ENCODE measurements at regions not wholly inside any gene's neighbourhood (a gene's known extent, or its start where the extent isn't known, plus 50 kb on each side); places are given as distances from the start of the nearest gene placed in this dataset.

DNA sequence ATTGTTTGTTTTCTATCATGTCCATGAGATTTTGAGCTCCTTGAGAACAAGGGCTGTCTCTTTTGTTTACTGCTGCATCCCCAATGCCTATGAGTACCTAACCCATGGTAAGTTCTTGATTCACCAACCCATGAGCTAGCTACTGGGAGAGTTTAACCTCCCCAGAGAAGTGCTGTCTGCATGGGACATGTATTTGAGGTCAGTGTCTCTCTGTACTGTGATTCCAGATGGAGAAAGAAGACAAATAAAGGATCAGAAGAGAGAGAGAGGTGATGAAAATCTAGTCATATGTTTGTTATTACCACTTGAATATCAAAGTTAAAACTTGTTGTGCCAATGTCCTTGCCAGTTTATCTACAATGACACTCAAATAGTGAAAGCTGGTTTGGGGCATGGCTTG, 421.8 kb downstream of the BCAT1 start:
- TF ChIP-seq, protein P1, sequence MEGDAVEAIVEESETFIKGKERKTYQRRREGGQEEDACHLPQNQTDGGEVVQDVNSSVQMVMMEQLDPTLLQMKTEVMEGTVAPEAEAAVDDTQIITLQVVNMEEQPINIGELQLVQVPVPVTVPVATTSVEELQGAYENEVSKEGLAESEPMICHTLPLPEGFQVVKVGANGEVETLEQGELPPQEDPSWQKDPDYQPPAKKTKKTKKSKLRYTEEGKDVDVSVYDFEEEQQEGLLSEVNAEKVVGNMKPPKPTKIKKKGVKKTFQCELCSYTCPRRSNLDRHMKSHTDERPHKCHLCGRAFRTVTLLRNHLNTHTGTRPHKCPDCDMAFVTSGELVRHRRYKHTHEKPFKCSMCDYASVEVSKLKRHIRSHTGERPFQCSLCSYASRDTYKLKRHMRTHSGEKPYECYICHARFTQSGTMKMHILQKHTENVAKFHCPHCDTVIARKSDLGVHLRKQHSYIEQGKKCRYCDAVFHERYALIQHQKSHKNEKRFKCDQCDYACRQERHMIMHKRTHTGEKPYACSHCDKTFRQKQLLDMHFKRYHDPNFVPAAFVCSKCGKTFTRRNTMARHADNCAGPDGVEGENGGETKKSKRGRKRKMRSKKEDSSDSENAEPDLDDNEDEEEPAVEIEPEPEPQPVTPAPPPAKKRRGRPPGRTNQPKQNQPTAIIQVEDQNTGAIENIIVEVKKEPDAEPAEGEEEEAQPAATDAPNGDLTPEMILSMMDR (optimal IDR thresholded peaks at IDR 0.05 in 1 of 3, IDR thresholded peaks at IDR 0.05 in 1 of 3, conservative IDR thresholded peaks at IDR 0.05 in 1 of 3; ENCODE audit: extremely low read depth in 1 of 3, insufficient read depth in 2 of 3, low read length in 3 of 3) = no peak
- no peak for TF ChIP-seq EZH2 (IDR thresholded peaks at IDR 0.05; ENCODE audit: low read length)

Data from keratinocyte (primary cell).